DND-41 (cell line): ENCODE measurements at regions not wholly inside any gene's neighbourhood (a gene's known extent, or its start where the extent isn't known, plus 50 kb on each side); places are given as distances from the start of the nearest gene placed in this dataset.

Experiments used
- CTCF ChIP-seq: IDR thresholded peaks from 2 replicates; pipeline ENCODE4 v1.5.1; 2012; ENCODE audit warnings: borderline replicate concordance, low read length, moderate library complexity, mild to moderate bottlenecking; ENCODE audit not compliant: poor library complexity, severe bottlenecking; ENCODE audit errors: extremely low read depth
- EZH2 ChIP-seq: IDR thresholded peaks from 3 replicates; pipeline ENCODE4 v1.6.1; 2012; ENCODE audit warnings: borderline replicate concordance, low read depth, mild to moderate bottlenecking, moderate library complexity, low read length, inconsistent platforms; ENCODE audit not compliant: severe bottlenecking

- TF ChIP-seq CTCF (no peak), EZH2 (no peak)
Observed at GRCh38 chr6:119917186-119917585, 567.6 kb upstream of the MAN1A1 start.
